ENCODE measurements at regions not wholly inside any gene's neighbourhood (a gene's known extent, or its start where the extent isn't known, plus 50 kb on each side); places are given as distances from the start of the nearest gene placed in this dataset.

- TF ChIP-seq, protein P1, sequence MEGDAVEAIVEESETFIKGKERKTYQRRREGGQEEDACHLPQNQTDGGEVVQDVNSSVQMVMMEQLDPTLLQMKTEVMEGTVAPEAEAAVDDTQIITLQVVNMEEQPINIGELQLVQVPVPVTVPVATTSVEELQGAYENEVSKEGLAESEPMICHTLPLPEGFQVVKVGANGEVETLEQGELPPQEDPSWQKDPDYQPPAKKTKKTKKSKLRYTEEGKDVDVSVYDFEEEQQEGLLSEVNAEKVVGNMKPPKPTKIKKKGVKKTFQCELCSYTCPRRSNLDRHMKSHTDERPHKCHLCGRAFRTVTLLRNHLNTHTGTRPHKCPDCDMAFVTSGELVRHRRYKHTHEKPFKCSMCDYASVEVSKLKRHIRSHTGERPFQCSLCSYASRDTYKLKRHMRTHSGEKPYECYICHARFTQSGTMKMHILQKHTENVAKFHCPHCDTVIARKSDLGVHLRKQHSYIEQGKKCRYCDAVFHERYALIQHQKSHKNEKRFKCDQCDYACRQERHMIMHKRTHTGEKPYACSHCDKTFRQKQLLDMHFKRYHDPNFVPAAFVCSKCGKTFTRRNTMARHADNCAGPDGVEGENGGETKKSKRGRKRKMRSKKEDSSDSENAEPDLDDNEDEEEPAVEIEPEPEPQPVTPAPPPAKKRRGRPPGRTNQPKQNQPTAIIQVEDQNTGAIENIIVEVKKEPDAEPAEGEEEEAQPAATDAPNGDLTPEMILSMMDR (IDR thresholded peaks at IDR 0.05), result no peak
- no peak for TF ChIP-seq POLR2A (IDR thresholded peaks at IDR 0.05)
Observed at GRCh38 chr18:78816114-78816513, 163.5 kb upstream of the SALL3 start.
